DMS79 treated with DMSO at 0.1 percent for 48 hours (cell line): ENCODE measurements at regions not wholly inside any gene's neighbourhood (a gene's known extent, or its start where the extent isn't known, plus 50 kb on each side); places are given as distances from the start of the nearest gene placed in this dataset.
"Not testable (repeated sequence)": the region's sequence is repeated elsewhere in the genome, so short reads cannot be mapped to it uniquely, and the experiment has no call there.

ENCODE experiments used
- DNase-seq: peaks from one replicate; lab custom pipeline; 2025; lab: John Stamatoyannopoulos, UW

GRCh38 chr4:121616449-121616848 is 80.3 kb downstream of the ANXA5 start:
- not testable (repeated sequence) for DNase-seq

- no peak for DNase-seq
Measured at GRCh38 chr4:121614101-121614500, 82.7 kb downstream of the ANXA5 start.

GRCh38 chr4:121599049-121599448 is 97.7 kb downstream of the ANXA5 start:
- DNase-seq = no peak

- DNase-seq = no peak
Measured at GRCh38 chr4:121597346-121597934, 99.3 kb downstream of the ANXA5 start.

GRCh38 chr4:121594796-121595526 is 101.8 kb downstream of the ANXA5 start:
- DNase-seq = no peak

GRCh38 chr4:121593760-121594159 is 103.0 kb downstream of the ANXA5 start:
- no peak for DNase-seq

GRCh38 chr4:121592257-121592656 is 104.5 kb downstream of the ANXA5 start:
- not testable (repeated sequence) for DNase-seq

GRCh38 chr4:121584836-121585235 is 111.9 kb downstream of the ANXA5 start:
- DNase-seq = no peak

GRCh38 chr4:121583396-121583795 is 113.4 kb downstream of the ANXA5 start:
- DNase-seq = no peak

- DNase-seq = no peak
Measured at GRCh38 chr4:121582296-121582695, 114.5 kb downstream of the ANXA5 start.

GRCh38 chr4:121575392-121575791 is 121.4 kb downstream of the ANXA5 start:
- DNase-seq = not testable (repeated sequence)

- DNase-seq = no peak
Measured at GRCh38 chr4:121574618-121575017, 122.2 kb downstream of the ANXA5 start.

- DNase-seq = no peak
Measured at GRCh38 chr4:121567748-121568147, 129.0 kb downstream of the ANXA5 start.

GRCh38 chr4:121564840-121565375 is 131.9 kb downstream of the ANXA5 start:
- DNase-seq = no peak

GRCh38 chr4:121562811-121563210 is 134.0 kb downstream of the ANXA5 start:
- DNase-seq = no peak

GRCh38 chr4:121555315-121556107 is 141.3 kb downstream of the ANXA5 start:
- no peak for DNase-seq

- DNase-seq = no peak
Measured at GRCh38 chr4:121554382-121554781, 142.4 kb downstream of the ANXA5 start.

- DNase-seq = peak; percentile 3
Measured at GRCh38 chr4:121551881-121552280, 144.9 kb downstream of the ANXA5 start.

GRCh38 chr4:121551271-121551670 is 145.5 kb downstream of the ANXA5 start:
- DNase-seq = no peak

GRCh38 chr4:121541696-121542095 is 155.1 kb downstream of the ANXA5 start:
- no peak for DNase-seq

GRCh38 chr4:121535351-121535750 is 154.5 kb upstream of the QRFPR start:
- DNase-seq = no peak

GRCh38 chr4:121534187-121534586 is 153.4 kb upstream of the QRFPR start:
- DNase-seq = no peak

GRCh38 chr4:121526509-121526908 is 145.7 kb upstream of the QRFPR start:
- DNase-seq = no peak
